Glomerular visceral epithelial cell (primary cell): ENCODE measurements at regions not wholly inside any gene's neighbourhood (a gene's known extent, or its start where the extent isn't known, plus 50 kb on each side); places are given as distances from the start of the nearest gene placed in this dataset.

Experiments used
- DNase-seq: peaks from one replicate; pipeline ENCODE4 v3.0.0-alpha.2; 2016; ENCODE audit errors: extremely low spot score

DNA sequence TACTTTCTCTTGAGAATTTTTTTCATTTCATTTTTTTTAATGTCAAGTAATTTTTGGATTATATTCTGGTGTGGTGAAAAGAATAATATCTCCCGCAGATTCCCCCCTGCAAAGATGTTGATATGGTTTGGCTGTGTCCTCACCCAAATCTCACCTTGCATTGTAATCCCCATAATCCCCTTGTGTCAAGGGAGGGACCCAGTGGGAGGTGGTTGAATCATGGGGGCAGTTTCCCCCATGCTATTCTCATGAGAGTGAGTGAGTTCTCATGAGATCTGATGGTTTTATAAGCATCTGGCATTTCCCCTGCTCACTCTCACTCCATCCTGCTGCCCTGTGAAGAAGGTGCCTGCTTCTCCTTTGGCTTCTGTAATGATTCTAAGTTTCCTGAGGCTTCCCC lies 58.7 kb upstream of the PMEPA1 start:
- no peak for DNase-seq

DNA sequence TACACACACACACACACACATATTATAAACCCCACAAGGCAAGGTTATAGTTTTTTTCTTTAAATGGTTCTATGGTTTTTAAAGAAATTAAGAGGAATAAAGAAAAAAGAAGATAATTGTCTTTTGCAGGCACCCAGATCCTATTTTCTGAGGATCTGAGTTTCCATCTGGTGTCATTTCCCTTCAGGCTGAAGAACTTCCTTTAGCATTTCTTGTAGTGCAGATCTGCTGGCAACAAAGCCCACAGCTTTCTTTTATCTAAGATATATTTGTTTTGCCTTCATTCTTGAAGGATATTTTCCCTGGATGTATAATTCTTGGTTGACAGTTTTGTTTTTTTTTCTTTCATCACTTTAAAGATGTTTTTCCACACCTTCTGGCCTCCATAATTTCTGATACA lies 57.6 kb upstream of the PMEPA1 start:
- no peak for DNase-seq

- no peak for DNase-seq
Measured at GRCh38 chr20:57763235-57763595, 53.4 kb upstream of the PMEPA1 start.

DNA sequence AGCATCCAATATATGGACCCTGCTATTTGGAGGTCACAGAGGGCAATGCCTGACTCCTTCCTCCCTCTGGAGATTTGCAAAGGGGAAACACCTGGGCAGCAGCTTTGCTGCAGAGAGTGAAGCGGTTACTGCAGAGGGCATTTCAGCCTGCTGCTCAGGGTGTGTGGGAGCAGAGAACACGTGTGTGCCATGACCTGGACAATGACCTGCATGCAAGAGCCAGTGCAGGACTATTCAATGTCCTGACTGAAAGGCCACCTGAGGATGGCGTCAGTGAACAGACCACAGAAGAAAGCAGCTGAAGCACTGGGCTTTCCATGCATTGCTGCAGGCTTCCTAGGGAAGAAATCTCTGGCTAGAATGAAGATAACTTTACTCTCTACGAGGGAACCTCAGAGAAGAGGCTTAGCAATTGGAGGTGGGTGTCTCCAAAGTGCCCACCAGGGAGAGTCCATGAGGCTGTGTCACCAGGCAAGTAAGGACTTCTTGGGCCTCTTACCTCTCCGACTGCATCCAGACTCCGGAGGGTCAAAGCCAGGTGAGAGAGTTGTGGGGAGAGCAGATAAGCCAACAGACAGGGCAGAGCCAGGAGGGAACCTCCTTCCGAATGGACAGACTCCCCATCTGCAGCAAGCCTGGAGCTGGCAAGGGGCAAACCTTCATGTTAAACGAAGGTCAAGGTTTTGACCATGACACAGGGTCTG lies 52.9 kb upstream of the PMEPA1 start:
- no peak for DNase-seq

DNA sequence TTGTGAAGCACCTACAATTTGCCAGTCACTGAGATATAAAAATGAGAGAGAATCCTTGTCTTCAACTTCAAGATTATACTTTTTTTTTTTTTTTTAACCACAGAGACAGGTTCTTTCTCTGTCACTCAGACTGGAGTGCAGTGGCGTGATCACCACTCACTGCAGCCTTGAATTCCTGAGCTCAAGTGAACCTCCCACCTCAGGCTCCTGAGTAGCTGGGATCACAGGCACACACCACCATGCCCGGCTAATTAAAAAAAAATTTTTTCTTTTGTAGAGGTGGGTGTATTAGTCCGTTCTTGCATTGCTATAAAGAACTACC lies 51.6 kb upstream of the PMEPA1 start:
- no peak for DNase-seq

DNA sequence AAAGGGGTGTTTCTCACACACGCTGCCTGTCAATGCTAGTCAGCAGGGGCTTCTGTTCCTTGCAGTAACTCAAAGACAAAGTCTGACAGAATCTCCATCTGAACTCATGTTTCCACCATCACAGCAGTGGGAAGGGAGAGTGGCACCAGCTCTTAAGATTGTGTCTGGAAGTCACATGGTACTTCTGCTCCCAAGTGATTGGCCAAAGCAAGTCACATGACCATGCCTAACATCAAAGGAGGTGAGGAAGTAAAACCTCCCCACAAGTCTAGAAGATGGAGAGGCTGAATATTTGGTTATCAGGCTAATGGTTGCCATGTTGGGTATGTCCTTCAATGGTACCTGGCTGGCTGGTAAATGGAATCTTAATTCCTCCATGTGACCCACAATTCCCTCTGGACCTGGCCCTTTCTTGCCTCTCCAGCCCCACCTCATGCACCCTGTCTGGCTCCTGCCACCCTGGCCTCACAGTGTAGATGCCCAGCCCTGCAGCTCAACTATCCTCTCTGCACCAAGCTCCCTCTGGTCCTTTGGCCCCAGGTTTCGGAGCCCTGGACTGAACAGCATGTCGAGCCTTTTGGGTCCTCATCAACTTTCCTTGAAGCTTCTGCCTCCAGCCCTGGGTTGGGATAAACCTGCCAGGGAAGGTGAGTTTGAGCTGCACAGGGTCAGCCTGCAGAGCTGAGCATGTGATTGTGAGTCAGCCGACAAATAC lies 51.0 kb upstream of the PMEPA1 start:
- DNase-seq = no peak

- no peak for DNase-seq
Measured at GRCh38 chr20:57759724-57760123, 49.9 kb upstream of the PMEPA1 start.
